Caco-2 (cell line): ENCODE measurements at regions not wholly inside any gene's neighbourhood (a gene's known extent, or its start where the extent isn't known, plus 50 kb on each side); places are given as distances from the start of the nearest gene placed in this dataset.

Source experiments
- BruUV-seq: library from RNA; stranded (reverse); fragments of 400-500 nt; replicated peaks from 2 replicates; lab custom pipeline; 2021; lab: Mats Ljungman, UMichigan
- CTCF ChIA-PET: fragments of 300-600 bp; sonication (Branson Sonifier 250); formaldehyde crosslinking; loops from one replicate; lab custom pipeline; 2022; ENCODE audit warnings: antibody characterized with exemption; lab: Charles Lee
- POLR2A ChIA-PET: fragments of 300-600 bp; sonication (Branson Sonifier 250); formaldehyde crosslinking; loops from one replicate; lab custom pipeline; 2022; ENCODE audit warnings: antibody characterized with exemption; lab: Charles Lee
- DNase-seq, 2 experiments: peaks; one replicate each; pipeline versions ENCODE4 v3.0.0 to v3.0.0-alpha.2; 2020 to 2022
- H3K27me3 ChIP-seq: replicated peaks from 2 replicates; pipeline ENCODE4 v1.6.0; 2011; ENCODE audit warnings: low read length; ENCODE audit not compliant: control insufficient read depth, insufficient read depth
- H3K36me3 ChIP-seq: 2 replicates; pipeline ENCODE4 v1.5.1; 2011; ENCODE audit warnings: low read length; ENCODE audit not compliant: control insufficient read depth, insufficient read depth
- H3K4me1 ChIP-seq: fragments of 250-450 bp; sonication (Bioruptor Pico); 2 replicates; pipeline ENCODE4 v1.5.1; 2020; ENCODE audit warnings: mild to moderate bottlenecking
- H3K4me3 ChIP-seq: 2 replicates; pipeline ENCODE4 v1.5.1; 2011; ENCODE audit warnings: low read depth, mild to moderate bottlenecking, control low read depth, low read length
- H3K9me3 ChIP-seq: fragments of 250-450 bp; sonication (Bioruptor Pico); 2 replicates; pipeline ENCODE4 v1.5.1; 2020; ENCODE audit warnings: mild to moderate bottlenecking, moderate library complexity
- H3K27ac Mint-ChIP-seq: one replicate; pipeline ENCODE4 v1.8.0; 2022; ENCODE audit warnings: mixed read lengths; ENCODE audit not compliant: unreplicated experiment
- H3K27me3 Mint-ChIP-seq: one replicate; pipeline ENCODE4 v1.8.0; 2022; ENCODE audit warnings: mixed read lengths; ENCODE audit not compliant: insufficient read depth, unreplicated experiment
- H3K36me3 Mint-ChIP-seq: one replicate; pipeline ENCODE4 v1.8.0; 2022; ENCODE audit warnings: mild to moderate bottlenecking, mixed read lengths; ENCODE audit not compliant: insufficient read depth, unreplicated experiment
- H3K4me1 Mint-ChIP-seq: one replicate; pipeline ENCODE4 v1.8.0; 2022; ENCODE audit warnings: low read depth, mixed read lengths; ENCODE audit not compliant: unreplicated experiment
- H3K4me3 Mint-ChIP-seq: one replicate; pipeline ENCODE4 v1.8.0; 2022; ENCODE audit warnings: mild to moderate bottlenecking, moderate library complexity, mixed read lengths; ENCODE audit not compliant: unreplicated experiment
- H3K9me3 Mint-ChIP-seq: one replicate; pipeline ENCODE4 v1.8.0; 2022; ENCODE audit warnings: mixed read lengths; ENCODE audit not compliant: unreplicated experiment
- intact Hi-C: fragments of 100-400 bp; cut with micrococcal nuclease; formaldehyde crosslinking; loops from one replicate; pipeline ENCODE4 v1.10.0; 2022; ENCODE audit not compliant: unreplicated experiment
- TF ChIP-seq, protein P1 (sequence below), 2 experiments: fragments of 200-600 bp in 1 of 2; IDR thresholded peaks; 1 replicate in 1 of 2; 2 replicates in 1 of 2; pipeline versions ENCODE4 v1.5.1 to v1.8.0; 2011 to 2022; ENCODE audit warnings: antibody characterized with exemption in 1 of 2, control low read depth in 1 of 2, inconsistent platforms in 1 of 2, low read depth in 1 of 2, low read length in 1 of 2, mild to moderate bottlenecking in 1 of 2, moderate library complexity in 1 of 2; ENCODE audit not compliant: insufficient read depth in 1 of 2, severe bottlenecking in 1 of 2, unreplicated experiment in 1 of 2

- CTCF ChIA-PET: no interaction called here
- TF ChIP-seq, protein P1, sequence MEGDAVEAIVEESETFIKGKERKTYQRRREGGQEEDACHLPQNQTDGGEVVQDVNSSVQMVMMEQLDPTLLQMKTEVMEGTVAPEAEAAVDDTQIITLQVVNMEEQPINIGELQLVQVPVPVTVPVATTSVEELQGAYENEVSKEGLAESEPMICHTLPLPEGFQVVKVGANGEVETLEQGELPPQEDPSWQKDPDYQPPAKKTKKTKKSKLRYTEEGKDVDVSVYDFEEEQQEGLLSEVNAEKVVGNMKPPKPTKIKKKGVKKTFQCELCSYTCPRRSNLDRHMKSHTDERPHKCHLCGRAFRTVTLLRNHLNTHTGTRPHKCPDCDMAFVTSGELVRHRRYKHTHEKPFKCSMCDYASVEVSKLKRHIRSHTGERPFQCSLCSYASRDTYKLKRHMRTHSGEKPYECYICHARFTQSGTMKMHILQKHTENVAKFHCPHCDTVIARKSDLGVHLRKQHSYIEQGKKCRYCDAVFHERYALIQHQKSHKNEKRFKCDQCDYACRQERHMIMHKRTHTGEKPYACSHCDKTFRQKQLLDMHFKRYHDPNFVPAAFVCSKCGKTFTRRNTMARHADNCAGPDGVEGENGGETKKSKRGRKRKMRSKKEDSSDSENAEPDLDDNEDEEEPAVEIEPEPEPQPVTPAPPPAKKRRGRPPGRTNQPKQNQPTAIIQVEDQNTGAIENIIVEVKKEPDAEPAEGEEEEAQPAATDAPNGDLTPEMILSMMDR (IDR thresholded peaks at IDR 0.05; ENCODE audit: insufficient read depth in 1 of 2, low read depth in 1 of 2, low read length in 1 of 2, severe bottlenecking in 1 of 2, unreplicated experiment in 1 of 2): no peak
- no peak for DNase-seq
- no peaks in the 10 kb centered on the region for H3K27me3 ChIP-seq
- Mint-ChIP-seq H3K36me3 (no peaks in the 10 kb centered on the region), H3K4me3 (no peak overlapping the region), H3K9me3 (no peaks in the 10 kb centered on the region), H3K4me1 (no peaks in the 10 kb centered on the region), H3K27me3 (peaks cover 8% of the 10 kb centered on the region), H3K27ac (no peak overlapping the region)
- no TSS peak for BruUV-seq
- no peaks in the 10 kb centered on the region for H3K36me3 ChIP-seq
- intact Hi-C loops: no loop called here
- no peak overlapping the region for H3K4me3 ChIP-seq
- POLR2A ChIA-PET: no interaction called here
- H3K4me1 ChIP-seq: no peaks in the 10 kb centered on the region
- H3K9me3 ChIP-seq: no peaks in the 10 kb centered on the region
Measured at GRCh38 chr20:12512755-12513154, 496.0 kb upstream of the SPTLC3 start.

- Mint-ChIP-seq H3K4me1 (no peaks in the 10 kb centered on the region), H3K27ac (no peak overlapping the region), H3K9me3 (no peaks in the 10 kb centered on the region), H3K27me3 (no peaks in the 10 kb centered on the region), H3K4me3 (no peak overlapping the region), H3K36me3 (no peaks in the 10 kb centered on the region)
- H3K36me3 ChIP-seq: no peaks in the 10 kb centered on the region
- TF ChIP-seq, protein P1 (IDR thresholded peaks at IDR 0.05; ENCODE audit: insufficient read depth in 1 of 2, low read depth in 1 of 2, low read length in 1 of 2, severe bottlenecking in 1 of 2, unreplicated experiment in 1 of 2): no peak
- ChIA-PET CTCF (no interaction called here), POLR2A (no interaction called here)
- no peaks in the 10 kb centered on the region for H3K9me3 ChIP-seq
- intact Hi-C loops: no loop called here
- H3K27me3 ChIP-seq: no peaks in the 10 kb centered on the region
- no peak overlapping the region for H3K4me3 ChIP-seq
- BruUV-seq: no TSS peak
- no peaks in the 10 kb centered on the region for H3K4me1 ChIP-seq
- no peak for DNase-seq
Measured at GRCh38 chr20:12528104-12528503, 480.7 kb upstream of the SPTLC3 start.

DNA sequence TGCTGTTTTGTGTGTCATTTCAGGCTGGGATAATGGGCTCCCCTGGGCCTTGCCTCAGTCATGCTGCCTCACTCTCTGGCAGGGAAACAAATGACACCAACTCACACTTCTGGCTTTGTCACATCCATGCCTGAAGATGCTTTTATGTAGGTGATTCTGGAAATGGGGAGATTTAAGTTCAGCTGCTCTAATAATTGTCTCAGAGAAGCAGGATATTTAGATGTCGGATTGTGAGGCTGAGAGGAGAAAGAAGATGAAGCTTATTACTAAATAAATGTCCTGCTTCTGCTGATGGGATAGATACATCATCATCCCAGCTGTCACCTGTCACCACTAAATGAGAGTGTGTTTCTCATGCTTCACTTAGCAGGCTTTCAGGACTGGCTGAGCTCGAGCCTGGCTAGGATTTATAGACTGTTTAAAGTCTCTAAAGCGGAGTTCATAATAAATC is 480.2 kb upstream of the SPTLC3 start:
- Mint-ChIP-seq H3K36me3 (no peaks in the 10 kb centered on the region), H3K9me3 (no peaks in the 10 kb centered on the region), H3K4me1 (no peaks in the 10 kb centered on the region), H3K27me3 (no peaks in the 10 kb centered on the region), H3K4me3 (no peak overlapping the region), H3K27ac (no peak overlapping the region)
- H3K27me3 ChIP-seq: no peaks in the 10 kb centered on the region
- H3K9me3 ChIP-seq: no peaks in the 10 kb centered on the region
- no peaks in the 10 kb centered on the region for H3K4me1 ChIP-seq
- H3K4me3 ChIP-seq: no peak overlapping the region
- ChIA-PET POLR2A (no interaction called here), CTCF (no interaction called here)
- TF ChIP-seq, protein P1 (IDR thresholded peaks at IDR 0.05; ENCODE audit: insufficient read depth in 1 of 2, low read depth in 1 of 2, low read length in 1 of 2, severe bottlenecking in 1 of 2, unreplicated experiment in 1 of 2): no peak
- no peak for DNase-seq
- no peaks in the 10 kb centered on the region for H3K36me3 ChIP-seq
- intact Hi-C loops: no loop called here
- no TSS peak for BruUV-seq
